Adrenal gland (tissue), 5 donors: ENCODE measurements at regions not wholly inside any gene's neighbourhood (a gene's known extent, or its start where the extent isn't known, plus 50 kb on each side); places are given as distances from the start of the nearest gene placed in this dataset.

Experiments
- CTCF ChIP-seq, 6 experiments: fragments of 450-650 bp in 4 of 6; fragments of 200-600 bp in 2 of 6; sonication (generic) in 1 of 6; IDR thresholded peaks; 1 replicate in 5 of 6; 2 replicates in 1 of 6; pipeline versions ENCODE4 v1.5.1 to v1.8.0; 2016 to 2021; ENCODE audit warnings: antibody characterized with exemption in 6 of 6, mild to moderate bottlenecking in 2 of 6, moderate library complexity in 1 of 6
- POLR2A ChIP-seq, 2 donors: fragments of 450-650 bp; IDR thresholded peaks; one replicate each; pipeline ENCODE4 v1.6.1; 2017; ENCODE audit warnings: antibody characterized with exemption in 2 of 2, mild to moderate bottlenecking in 2 of 2, moderate library complexity in 1 of 2
- donor health status: DM: no; HTN: no; CAD: no.

- TF ChIP-seq POLR2A (IDR thresholded peaks at IDR 0.05), result no peak
- no peak for TF ChIP-seq CTCF (IDR thresholded peaks at IDR 0.05)
Observed at GRCh38 chr3:6321999-6322398, 538.9 kb upstream of the GRM7 start.
